ENCODE measurements at regions not wholly inside any gene's neighbourhood (a gene's known extent, or its start where the extent isn't known, plus 50 kb on each side); places are given as distances from the start of the nearest gene placed in this dataset.

GRCh38 chr4:141797966-141798365 lies 161.6 kb downstream of the IL15 start:
- Histone ChIP-seq H3K9me3 (no peaks in the 10 kb centered on the region), H3K4me1 (no peaks in the 10 kb centered on the region), H3K27ac (no peak overlapping the region), H3K27me3 (no peaks in the 10 kb centered on the region), H3K36me3 (no peaks in the 10 kb centered on the region), H3K4me3 (replicated peaks in 1 of 3) (no peak overlapping the region)
- no peak for TF ChIP-seq CTCF (IDR thresholded peaks at IDR 0.05)
- no peak for TF ChIP-seq POLR2A (IDR thresholded peaks at IDR 0.05)
- 94 to 99% methylated on average over 2 of the region's 2 CpGs for WGBS, 2 donors
- no peak for DNase-seq
- intact Hi-C loops (cut with DNase I), result no loop called here

- Histone ChIP-seq H3K9me3 (no peaks in the 10 kb centered on the region), H3K27me3 (no peaks in the 10 kb centered on the region), H3K4me1 (no peaks in the 10 kb centered on the region), H3K4me3 (replicated peaks in 1 of 3) (no peak overlapping the region), H3K27ac (no peak overlapping the region), H3K36me3 (no peaks in the 10 kb centered on the region)
- TF ChIP-seq POLR2A (IDR thresholded peaks at IDR 0.05), result no peak
- no peak for TF ChIP-seq CTCF (IDR thresholded peaks at IDR 0.05)
- DNase-seq, result no peak
- 86 to 95% methylated on average over 3 of the region's 3 CpGs for WGBS, 2 donors
- intact Hi-C loops (cut with DNase I), result no loop called here
Observed at GRCh38 chr4:141801558-141801957, 165.2 kb downstream of the IL15 start.

- Histone ChIP-seq H3K9me3 (no peaks in the 10 kb centered on the region), H3K36me3 (no peaks in the 10 kb centered on the region), H3K27me3 (no peaks in the 10 kb centered on the region), H3K4me3 (replicated peaks in 1 of 3) (no peak overlapping the region), H3K27ac (no peak overlapping the region), H3K4me1 (no peaks in the 10 kb centered on the region)
- no peak for TF ChIP-seq CTCF (IDR thresholded peaks at IDR 0.05)
- no peak for TF ChIP-seq POLR2A (IDR thresholded peaks at IDR 0.05)
- WGBS, 2 donors, result 91 to 92% methylated on average over 1 of the region's 1 CpG
- DNase-seq, result no peak
- intact Hi-C loops (cut with DNase I), result no loop called here
Observed at GRCh38 chr4:141802333-141802732, 165.9 kb downstream of the IL15 start.

- Histone ChIP-seq H3K27ac (no peak overlapping the region), H3K36me3 (no peaks in the 10 kb centered on the region), H3K27me3 (no peaks in the 10 kb centered on the region), H3K4me1 (no peaks in the 10 kb centered on the region), H3K9me3 (no peaks in the 10 kb centered on the region), H3K4me3 (replicated peaks in 1 of 3) (no peak overlapping the region)
- no peak for DNase-seq
- TF ChIP-seq POLR2A (IDR thresholded peaks at IDR 0.05), result no peak
- no peak for TF ChIP-seq CTCF (IDR thresholded peaks at IDR 0.05)
- intact Hi-C loops (cut with DNase I), result no loop called here
- whole genome bisulfite sequencing, 2 donors, result 85 to 100% methylated on average over 1 of the region's 1 CpG
Observed at GRCh38 chr4:141804836-141805235, 168.5 kb downstream of the IL15 start.

GRCh38 chr4:141807103-141807891 lies 170.9 kb downstream of the IL15 start:
- Histone ChIP-seq H3K9me3 (no peaks in the 10 kb centered on the region), H3K27ac (no peak overlapping the region), H3K36me3 (no peaks in the 10 kb centered on the region), H3K4me1 (peaks cover 0 to 5% of the 10 kb centered on the region in 2 donors), H3K4me3 (replicated peaks in 1 of 3) (no peak overlapping the region), H3K27me3 (no peaks in the 10 kb centered on the region)
- intact Hi-C loops (cut with DNase I), result no loop called here
- WGBS, 2 donors, result 88 to 94% methylated on average over 4 of the region's 4 CpGs
- TF ChIP-seq POLR2A (IDR thresholded peaks at IDR 0.05) (no peak), CTCF (IDR thresholded peaks at IDR 0.05) (no peak)
- DNase-seq, result no peak
